ENCODE measurements at regions not wholly inside any gene's neighbourhood (a gene's known extent, or its start where the extent isn't known, plus 50 kb on each side); places are given as distances from the start of the nearest gene placed in this dataset.
"Not testable (repeated sequence)": the region's sequence is repeated elsewhere in the genome, so short reads cannot be mapped to it uniquely, and the experiment has no call there.

- DNase-seq = no peak
Measured at GRCh38 chr6:26175033-26175427, 87.8 kb downstream of the HFE start.

- DNase-seq = no peak
Measured at GRCh38 chr6:26175428-26176181, 88.4 kb downstream of the HFE start.

GRCh38 chr6:26179675-26180074 is 92.4 kb downstream of the HFE start:
- no peak for DNase-seq

- no peak for DNase-seq
Measured at GRCh38 chr6:26180346-26180745, 93.1 kb downstream of the HFE start.

GRCh38 chr6:26183237-26183580 is 96.0 kb downstream of the HFE start:
- no peak for DNase-seq

GRCh38 chr6:26183581-26184366 is 96.5 kb downstream of the HFE start:
- no peak for DNase-seq

- no peak for DNase-seq
Measured at GRCh38 chr6:26184367-26184891, 97.2 kb downstream of the HFE start.

- DNase-seq = no peak
Measured at GRCh38 chr6:26185004-26185403, 97.8 kb downstream of the HFE start.

GRCh38 chr6:26185802-26186201 is 98.6 kb downstream of the HFE start:
- no peak for DNase-seq

- no peak for DNase-seq
Measured at GRCh38 chr6:26186652-26187051, 99.4 kb downstream of the HFE start.

GRCh38 chr6:26187292-26187691 is 100.1 kb downstream of the HFE start:
- DNase-seq = no peak

GRCh38 chr6:26187981-26188635 is 100.9 kb downstream of the HFE start:
- DNase-seq = peak; percentile 30 to 44

GRCh38 chr6:26191512-26191911 is 104.3 kb downstream of the HFE start:
- not testable (repeated sequence) for DNase-seq

GRCh38 chr6:26193467-26194328 is 106.5 kb downstream of the HFE start:
- DNase-seq = no peak

- DNase-seq = no peak
Measured at GRCh38 chr6:26194329-26194701, 107.1 kb downstream of the HFE start.

GRCh38 chr6:26194816-26195375 is 107.7 kb downstream of the HFE start:
- no peak for DNase-seq

GRCh38 chr6:26195376-26195923 is 108.2 kb downstream of the HFE start:
- peak; percentile 44 to 63 for DNase-seq

GRCh38 chr6:26195924-26196845 is 109.0 kb downstream of the HFE start:
- peak in 1 of 2 experiments; percentile 54 for DNase-seq

GRCh38 chr6:26196846-26197635 is 109.8 kb downstream of the HFE start:
- peak; percentile 81 to 82 for DNase-seq

GRCh38 chr6:26197636-26197932 is 110.4 kb downstream of the HFE start:
- no peak for DNase-seq

All from NCI-H187 (cell line).